ENCODE measurements at regions not wholly inside any gene's neighbourhood (a gene's known extent, or its start where the extent isn't known, plus 50 kb on each side); places are given as distances from the start of the nearest gene placed in this dataset.

GRCh38 chr13:64801768-64802167 is 2428.4 kb downstream of the PCDH9 start:
- no peaks in the 10 kb centered on the region for H3K79me2 ChIP-seq (ENCODE audit: control insufficient read depth, insufficient read depth, low read length)
- H3K4me3 ChIP-seq, result no peak overlapping the region
- CTCF ChIA-PET, result no interaction called here
- H3K27ac ChIP-seq (ENCODE audit: control insufficient read depth, insufficient read depth), result no peak overlapping the region
- H3K9ac ChIP-seq (ENCODE audit: control insufficient read depth, insufficient read depth, low read length), result no peak overlapping the region
- FAIRE-seq (no peak), ATAC-seq (no peak), DNase-seq (ENCODE audit: low read depth, low spot score) (no peak)
- intact Hi-C loops (cut with micrococcal nuclease; ENCODE audit: unreplicated experiment) (no loop called here), in situ Hi-C loops (cut with MboI) (no loop called here)
- WGBS (ENCODE audit: insufficient coverage, insufficient replicate concordance, low lambda C conversion rate, missing lambda C conversion rate), result 1% methylated on average over 4 of the region's 4 CpGs
- POLR2A ChIA-PET, result no interaction called here
- SMC1A ChIA-PET (ENCODE audit: uncharacterized antibody, unreplicated experiment), result no interaction called here
- no peaks in the 10 kb centered on the region for H4K20me1 ChIP-seq (ENCODE audit: control insufficient read depth, insufficient read depth)
- no peaks in the 10 kb centered on the region for H3K4me1 ChIP-seq (ENCODE audit: control insufficient read depth, insufficient read depth, low read length)
- no peak for TF ChIP-seq ZNF217 (IDR thresholded peaks at IDR 0.05)
- H3K9me3 ChIP-seq (replicated peaks; ENCODE audit: control insufficient read depth, insufficient read depth, low read length), result no peaks in the 10 kb centered on the region
- no peaks in the 10 kb centered on the region for H3K27me3 ChIP-seq (replicated peaks in 1 of 2; ENCODE audit: control insufficient read depth in 2 of 2, insufficient read depth in 2 of 2, low read length in 1 of 2)
- no TSS peak for BruUV-seq (replicated peaks)
- H2AFZ ChIP-seq (ENCODE audit: control insufficient read depth, low read depth, low read length), result no peak overlapping the region
- RAD21 ChIA-PET (ENCODE audit: unreplicated experiment), result no interaction called here
- no peak overlapping the region for H3K4me2 ChIP-seq (ENCODE audit: control insufficient read depth, insufficient read depth)
- H3K36me3 ChIP-seq (ENCODE audit: control insufficient read depth in 2 of 2, insufficient read depth in 2 of 2, low read length in 1 of 2), result no peaks in the 10 kb centered on the region

GRCh38 chr13:64798422-64798821 is 2431.7 kb downstream of the PCDH9 start:
- H3K4me2 ChIP-seq (ENCODE audit: control insufficient read depth, insufficient read depth), result no peak overlapping the region
- ATAC-seq (no peak), FAIRE-seq (no peak), DNase-seq (ENCODE audit: low read depth, low spot score) (no peak)
- POLR2A ChIA-PET, result no interaction called here
- CTCF ChIA-PET, result no interaction called here
- H2AFZ ChIP-seq (ENCODE audit: control insufficient read depth, low read depth, low read length), result no peak overlapping the region
- H3K27ac ChIP-seq (ENCODE audit: control insufficient read depth, insufficient read depth), result no peak overlapping the region
- RAD21 ChIA-PET (ENCODE audit: unreplicated experiment), result no interaction called here
- no peaks in the 10 kb centered on the region for H3K9me3 ChIP-seq (replicated peaks; ENCODE audit: control insufficient read depth, insufficient read depth, low read length)
- no peaks in the 10 kb centered on the region for H3K79me2 ChIP-seq (ENCODE audit: control insufficient read depth, insufficient read depth, low read length)
- no peaks in the 10 kb centered on the region for H3K4me1 ChIP-seq (ENCODE audit: control insufficient read depth, insufficient read depth, low read length)
- H3K36me3 ChIP-seq (ENCODE audit: control insufficient read depth in 2 of 2, insufficient read depth in 2 of 2, low read length in 1 of 2), result no peaks in the 10 kb centered on the region
- no peaks in the 10 kb centered on the region for H3K27me3 ChIP-seq (replicated peaks in 1 of 2; ENCODE audit: control insufficient read depth in 2 of 2, insufficient read depth in 2 of 2, low read length in 1 of 2)
- in situ Hi-C loops (cut with MboI), result no loop called here
- WGBS (ENCODE audit: insufficient coverage, insufficient replicate concordance, low lambda C conversion rate, missing lambda C conversion rate), result 3% methylated on average over 4 of the region's 4 CpGs
- H4K20me1 ChIP-seq (ENCODE audit: control insufficient read depth, insufficient read depth), result no peaks in the 10 kb centered on the region
- SMC1A ChIA-PET (ENCODE audit: uncharacterized antibody, unreplicated experiment), result interaction anchor here (1.2 kb wide), 1 partner anchor 279 kb away, joined by 3 read pairs; no protein-coding TSS in a partner anchor
- BruUV-seq (replicated peaks), result no TSS peak
- intact Hi-C loops (cut with micrococcal nuclease; ENCODE audit: unreplicated experiment), result no loop called here
- H3K9ac ChIP-seq (ENCODE audit: control insufficient read depth, insufficient read depth, low read length), result no peak overlapping the region
- no peak overlapping the region for H3K4me3 ChIP-seq
- no peak for TF ChIP-seq IRF3 (IDR thresholded peaks at IDR 0.05)
- no peak for TF ChIP-seq KDM1A (IDR thresholded peaks at IDR 0.05; ENCODE audit: borderline replicate concordance)
- TF ChIP-seq CTCF (IDR thresholded peaks at IDR 0.05 in 2 of 3, conservative IDR thresholded peaks at IDR 0.05 in 1 of 3; ENCODE audit: control insufficient read depth in 2 of 3, extremely low read depth in 1 of 3, insufficient read depth in 1 of 3, low read depth in 3 of 3, low read length in 3 of 3), result no peak
- TF ChIP-seq CBX5 (IDR thresholded peaks at IDR 0.05; ENCODE audit: low read depth), result no peak
- TF ChIP-seq EGR1 (IDR thresholded peaks at IDR 0.05; ENCODE audit: borderline replicate concordance in 1 of 2, low read depth in 2 of 2, low read length in 2 of 2), result no peak
- no peak for TF ChIP-seq MYB (IDR thresholded peaks at IDR 0.05; ENCODE audit: borderline replicate concordance, low read depth, low read length)
- no peak for TF ChIP-seq RFX5 (IDR thresholded peaks at IDR 0.05; ENCODE audit: low read depth, low read length)
- no peak for TF ChIP-seq CEBPB (IDR thresholded peaks at IDR 0.05; ENCODE audit: borderline replicate concordance in 1 of 2, low read depth in 2 of 2, low read length in 2 of 2)
- TF ChIP-seq CEBPZ (IDR thresholded peaks at IDR 0.05; ENCODE audit: low read depth, low read length), result no peak
- no peak for TF ChIP-seq KAT2A (conservative IDR thresholded peaks at IDR 0.05; ENCODE audit: control insufficient read depth, low read depth, low read length)
- no peak for TF ChIP-seq SRF (IDR thresholded peaks at IDR 0.05; ENCODE audit: low read depth in 2 of 2, low read length in 2 of 2)
